Thyroid gland (tissue), 4 donors: ENCODE measurements at regions not wholly inside any gene's neighbourhood (a gene's known extent, or its start where the extent isn't known, plus 50 kb on each side); places are given as distances from the start of the nearest gene placed in this dataset.

Experiments
- CTCF ChIP-seq, 6 experiments: fragments of 200-600 bp in 3 of 6; fragments of 450-650 bp in 3 of 6; sonication (generic) in 3 of 6; IDR thresholded peaks; one replicate each; pipeline ENCODE4 v1.5.1; 2016 to 2019; ENCODE audit warnings: antibody characterized with exemption in 6 of 6, mild to moderate bottlenecking in 2 of 6, inconsistent platforms in 1 of 6, moderate library complexity in 1 of 6
- POLR2A ChIP-seq, 2 donors: fragments of 450-650 bp; IDR thresholded peaks; one replicate each; pipeline ENCODE4 v1.6.1; 2017; ENCODE audit warnings: antibody characterized with exemption in 2 of 2, mild to moderate bottlenecking in 2 of 2, moderate library complexity in 1 of 2

- TF ChIP-seq CTCF (IDR thresholded peaks at IDR 0.05) (no peak), POLR2A (IDR thresholded peaks at IDR 0.05) (no peak)
Observed at GRCh38 chr4:41433361-41433760, 104.6 kb upstream of the LIMCH1 start.
